Spinal cord (tissue), 9 donors: ENCODE measurements at regions not wholly inside any gene's neighbourhood (a gene's known extent, or its start where the extent isn't known, plus 50 kb on each side); places are given as distances from the start of the nearest gene placed in this dataset.

ENCODE experiments used
- DNase-seq, 6 donors: peaks; one replicate each; pipeline versions ENCODE4 v3.0.0 to v3.0.0-alpha.2; 2013 to 2015; ENCODE audit warnings: low spot score in 6 of 6, low read depth in 4 of 6
- H3K27ac ChIP-seq: one replicate; pipeline ENCODE4 v1.5.1; 2013; ENCODE audit warnings: low read depth, low read length, control low read depth
- H3K27me3 ChIP-seq: one replicate; pipeline ENCODE4 v1.6.1; 2013; ENCODE audit warnings: low read length; ENCODE audit not compliant: control insufficient read depth, insufficient read depth
- H3K36me3 ChIP-seq: one replicate; pipeline ENCODE4 v1.6.1; 2013; ENCODE audit warnings: low read length; ENCODE audit not compliant: control insufficient read depth, insufficient read depth
- H3K4me1 ChIP-seq: one replicate; pipeline ENCODE4 v1.6.1; 2013; ENCODE audit warnings: low read length; ENCODE audit not compliant: control insufficient read depth, insufficient read depth
- H3K4me3 ChIP-seq: one replicate; pipeline ENCODE4 v1.5.1; 2013; ENCODE audit warnings: low read depth, low read length, control low read depth
- H3K9me3 ChIP-seq: one replicate; pipeline ENCODE4 v1.6.1; 2013; ENCODE audit warnings: low read length; ENCODE audit not compliant: control insufficient read depth, insufficient read depth
- WGBS: methylation state at CpG from one replicate; pipeline ENCODE4 v1.1.5; 2013; ENCODE audit warnings: missing lambda C conversion rate; ENCODE audit not compliant: insufficient coverage; 5-methylcytosine and 5-hydroxymethylcytosine counted together
- donor health status: healthy.

- H3K27me3 ChIP-seq: no peaks in the 10 kb centered on the region
- no peaks in the 10 kb centered on the region for H3K9me3 ChIP-seq
- H3K4me3 ChIP-seq: no peak overlapping the region
- DNase-seq: peak in 1 of 6 donors; percentile 17
- H3K4me1 ChIP-seq: no peaks in the 10 kb centered on the region
- H3K36me3 ChIP-seq: no peaks in the 10 kb centered on the region
- no CpG with 5 or more reads among the region's 3 CpGs for WGBS
- H3K27ac ChIP-seq: no peak overlapping the region
These were observed 177.3 kb downstream of the TRIM33 start for GRCh38 chr1:114333690-114334089.

GRCh38 chr1:114331936-114332335 is 178.3 kb upstream of the SYT6 start:
- Histone ChIP-seq H3K27ac (no peak overlapping the region), H3K4me3 (no peak overlapping the region), H3K4me1 (no peaks in the 10 kb centered on the region), H3K9me3 (no peaks in the 10 kb centered on the region), H3K36me3 (no peaks in the 10 kb centered on the region), H3K27me3 (no peaks in the 10 kb centered on the region)
- no peak for DNase-seq

- H3K4me3 ChIP-seq: no peak overlapping the region
- no peaks in the 10 kb centered on the region for H3K4me1 ChIP-seq
- H3K27me3 ChIP-seq: no peaks in the 10 kb centered on the region
- H3K9me3 ChIP-seq: no peaks in the 10 kb centered on the region
- no peaks in the 10 kb centered on the region for H3K36me3 ChIP-seq
- DNase-seq: no peak
- H3K27ac ChIP-seq: no peak overlapping the region
- 74% methylated on average over 3 of the region's 4 CpGs for WGBS
These were observed 176.8 kb upstream of the SYT6 start for GRCh38 chr1:114330451-114330983.

DNA sequence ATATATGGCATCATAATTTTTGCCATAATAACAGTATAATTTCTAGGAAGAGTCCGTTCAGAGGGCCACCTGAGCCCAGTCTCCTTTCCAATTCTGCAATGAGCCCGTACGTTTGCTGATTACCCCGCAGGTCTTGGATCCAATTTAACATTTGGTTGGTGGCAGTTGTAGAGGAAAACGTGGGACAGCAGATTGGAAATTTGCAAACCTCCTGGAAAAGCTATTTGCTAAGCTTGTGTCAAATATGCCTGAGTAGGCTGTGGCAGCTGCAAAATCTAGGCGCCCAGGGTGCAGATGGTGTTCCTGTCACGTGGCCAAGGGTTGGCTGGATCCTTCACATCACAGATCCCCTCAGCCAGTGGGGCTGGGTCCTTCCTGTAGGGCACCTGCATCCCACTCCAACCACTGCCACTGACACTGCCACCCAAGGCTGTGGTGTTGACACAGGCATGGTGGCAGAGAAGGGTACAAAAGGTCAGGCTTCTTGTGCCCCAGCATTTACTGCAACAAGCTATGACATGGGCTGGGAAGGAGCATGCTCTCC is 174.8 kb upstream of the SYT6 start:
- Histone ChIP-seq H3K4me3 (no peak overlapping the region), H3K9me3 (no peaks in the 10 kb centered on the region), H3K36me3 (no peaks in the 10 kb centered on the region), H3K4me1 (no peaks in the 10 kb centered on the region), H3K27me3 (no peaks in the 10 kb centered on the region), H3K27ac (no peak overlapping the region)
- DNase-seq: peak in 2 of 6 donors; percentile 69 to 91
- WGBS: 57% methylated on average over 6 of the region's 7 CpGs

- Histone ChIP-seq H3K27ac (no peak overlapping the region), H3K36me3 (no peaks in the 10 kb centered on the region), H3K9me3 (no peaks in the 10 kb centered on the region), H3K27me3 (no peaks in the 10 kb centered on the region), H3K4me1 (no peaks in the 10 kb centered on the region), H3K4me3 (no peak overlapping the region)
- no peak for DNase-seq
- 86% methylated on average over 3 of the region's 5 CpGs for WGBS
These were observed 170.9 kb upstream of the SYT6 start for GRCh38 chr1:114324662-114324965.

DNA sequence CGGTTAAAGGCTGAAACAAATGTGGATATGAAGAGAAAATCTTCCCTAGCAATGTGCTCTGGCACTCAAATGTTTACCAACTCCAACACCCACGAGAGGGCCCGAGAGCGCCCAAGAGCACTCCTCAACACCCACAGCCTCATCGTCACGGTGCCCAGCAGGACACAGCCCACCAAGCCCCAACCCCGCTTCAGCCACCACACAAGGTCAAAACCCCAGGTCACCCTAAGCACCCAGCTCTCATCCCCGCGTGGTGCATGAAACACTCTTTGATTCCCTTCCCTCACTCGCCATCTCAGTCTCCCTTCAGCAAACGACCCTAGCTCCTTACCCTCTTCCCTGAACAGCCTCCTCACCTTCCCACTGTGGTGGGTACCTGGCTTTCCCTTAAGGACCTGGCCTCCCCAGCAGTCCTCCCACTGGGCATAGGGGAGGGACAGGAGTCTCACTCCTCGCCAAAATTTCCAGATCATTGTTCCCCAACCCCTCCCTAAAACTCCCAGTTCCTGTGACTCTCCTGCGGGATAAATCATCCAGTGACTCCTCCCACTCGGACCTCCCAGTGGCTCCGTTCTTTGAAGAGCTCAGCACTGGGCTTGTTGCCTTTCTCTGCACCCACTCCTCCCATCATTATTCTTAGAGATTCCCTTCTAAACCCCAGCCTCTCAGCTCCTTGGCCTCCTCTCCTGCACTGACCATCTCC is 170.4 kb upstream of the SYT6 start:
- Histone ChIP-seq H3K4me1 (no peaks in the 10 kb centered on the region), H3K36me3 (no peaks in the 10 kb centered on the region), H3K4me3 (no peak overlapping the region), H3K27me3 (no peaks in the 10 kb centered on the region), H3K9me3 (no peaks in the 10 kb centered on the region), H3K27ac (no peak overlapping the region)
- WGBS: 79% methylated on average over 14 of the region's 15 CpGs
- no peak for DNase-seq

GRCh38 chr1:114322734-114323133 is 169.1 kb upstream of the SYT6 start:
- WGBS: 100% methylated on average over 1 of the region's 2 CpGs
- no peaks in the 10 kb centered on the region for H3K9me3 ChIP-seq
- no peak overlapping the region for H3K4me3 ChIP-seq
- H3K36me3 ChIP-seq: no peaks in the 10 kb centered on the region
- H3K4me1 ChIP-seq: no peaks in the 10 kb centered on the region
- no peaks in the 10 kb centered on the region for H3K27me3 ChIP-seq
- H3K27ac ChIP-seq: no peak overlapping the region
- no peak for DNase-seq

- Histone ChIP-seq H3K4me1 (no peaks in the 10 kb centered on the region), H3K4me3 (no peak overlapping the region), H3K9me3 (no peaks in the 10 kb centered on the region), H3K27ac (no peak overlapping the region), H3K36me3 (no peaks in the 10 kb centered on the region), H3K27me3 (no peaks in the 10 kb centered on the region)
- WGBS: 87% methylated on average over 3 of the region's 3 CpGs
- no peak for DNase-seq
These were observed 168.5 kb upstream of the SYT6 start for GRCh38 chr1:114322207-114322606.

DNA sequence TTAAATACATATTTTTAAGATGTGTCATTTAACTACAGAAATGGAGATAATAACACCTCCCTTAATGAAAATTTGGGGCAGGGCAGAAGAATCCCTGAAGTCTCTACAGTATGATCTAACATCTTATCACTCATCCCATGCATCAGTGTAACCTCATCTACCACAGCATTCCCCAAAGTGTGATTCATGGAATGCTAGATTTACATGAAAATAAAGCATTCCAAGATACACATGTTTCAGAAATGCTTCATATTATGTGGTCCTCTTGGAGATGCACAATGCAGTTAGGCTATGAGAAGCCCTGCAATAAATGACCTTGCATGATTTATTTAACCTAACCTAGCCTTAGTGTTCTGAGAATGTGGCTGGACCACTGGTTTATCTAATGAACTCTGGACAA is 166.9 kb upstream of the SYT6 start:
- H3K27ac ChIP-seq: no peak overlapping the region
- no peak overlapping the region for H3K4me3 ChIP-seq
- no peaks in the 10 kb centered on the region for H3K27me3 ChIP-seq
- no peaks in the 10 kb centered on the region for H3K9me3 ChIP-seq
- DNase-seq: no peak
- no peaks in the 10 kb centered on the region for H3K36me3 ChIP-seq
- no peaks in the 10 kb centered on the region for H3K4me1 ChIP-seq

- H3K27me3 ChIP-seq: no peaks in the 10 kb centered on the region
- WGBS: no CpG with 5 or more reads among the region's 3 CpGs
- no peak overlapping the region for H3K4me3 ChIP-seq
- H3K27ac ChIP-seq: no peak overlapping the region
- H3K9me3 ChIP-seq: no peaks in the 10 kb centered on the region
- peak in 1 of 6 donors; percentile 52 for DNase-seq
- H3K4me1 ChIP-seq: no peaks in the 10 kb centered on the region
- H3K36me3 ChIP-seq: no peaks in the 10 kb centered on the region
These were observed 165.7 kb upstream of the SYT6 start for GRCh38 chr1:114319418-114319817.
